OCI-M1 (cell line): ENCODE measurements at regions not wholly inside any gene's neighbourhood (a gene's known extent, or its start where the extent isn't known, plus 50 kb on each side); places are given as distances from the start of the nearest gene placed in this dataset.

Experiments
- DNase-seq: peaks from one replicate; lab custom pipeline; 2025; lab: John Stamatoyannopoulos, UW

- DNase-seq = no peak
Measured at GRCh38 chr2:236673823-236674185, 104.2 kb downstream of the ACKR3 start.

GRCh38 chr2:236674238-236674637 is 104.6 kb downstream of the ACKR3 start:
- DNase-seq = no peak

DNA sequence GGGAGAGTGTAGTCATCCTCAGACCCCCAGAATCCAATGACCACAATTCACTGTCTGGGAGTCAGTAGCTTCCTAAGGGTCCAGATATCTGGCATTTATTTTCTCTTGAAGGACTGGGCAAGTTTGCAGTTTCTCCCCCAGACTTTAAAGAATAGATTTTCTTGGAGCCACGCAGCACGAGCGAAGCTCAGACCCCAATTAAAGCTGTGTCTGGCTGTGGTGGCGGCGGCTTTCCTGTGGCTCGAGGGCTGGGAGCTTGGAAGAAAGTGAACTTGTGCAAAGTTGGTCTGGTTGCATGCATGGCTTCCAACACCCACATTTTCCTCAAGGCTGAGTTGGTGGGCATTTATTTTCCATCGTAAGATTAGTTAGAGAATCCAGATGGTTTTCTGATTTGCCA is 105.0 kb downstream of the ACKR3 start:
- no peak for DNase-seq

DNA sequence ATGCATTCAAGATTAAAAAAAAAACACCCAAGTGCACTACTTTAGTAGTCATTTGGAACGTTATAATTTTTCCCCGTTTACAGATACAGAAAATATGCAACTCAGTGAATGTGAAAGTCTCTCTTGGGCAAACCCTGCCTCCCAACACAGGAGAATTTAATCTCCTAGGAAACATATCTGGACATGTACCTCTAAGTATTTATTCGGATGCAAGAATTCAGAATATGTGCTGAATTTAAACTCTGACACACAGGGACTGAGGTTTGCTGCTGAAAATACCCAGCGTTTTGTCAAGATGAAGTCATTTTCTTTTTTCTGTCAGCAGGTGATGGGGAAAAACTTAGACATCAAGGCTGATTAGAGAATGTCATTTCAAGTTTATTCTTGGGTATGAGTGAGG is 105.4 kb downstream of the ACKR3 start:
- DNase-seq = no peak

GRCh38 chr2:236675526-236675925 is 105.9 kb downstream of the ACKR3 start:
- no peak for DNase-seq

GRCh38 chr2:236676136-236676873 is 106.7 kb downstream of the ACKR3 start:
- no peak for DNase-seq

GRCh38 chr2:236677368-236677767 is 107.7 kb downstream of the ACKR3 start:
- no peak for DNase-seq

DNA sequence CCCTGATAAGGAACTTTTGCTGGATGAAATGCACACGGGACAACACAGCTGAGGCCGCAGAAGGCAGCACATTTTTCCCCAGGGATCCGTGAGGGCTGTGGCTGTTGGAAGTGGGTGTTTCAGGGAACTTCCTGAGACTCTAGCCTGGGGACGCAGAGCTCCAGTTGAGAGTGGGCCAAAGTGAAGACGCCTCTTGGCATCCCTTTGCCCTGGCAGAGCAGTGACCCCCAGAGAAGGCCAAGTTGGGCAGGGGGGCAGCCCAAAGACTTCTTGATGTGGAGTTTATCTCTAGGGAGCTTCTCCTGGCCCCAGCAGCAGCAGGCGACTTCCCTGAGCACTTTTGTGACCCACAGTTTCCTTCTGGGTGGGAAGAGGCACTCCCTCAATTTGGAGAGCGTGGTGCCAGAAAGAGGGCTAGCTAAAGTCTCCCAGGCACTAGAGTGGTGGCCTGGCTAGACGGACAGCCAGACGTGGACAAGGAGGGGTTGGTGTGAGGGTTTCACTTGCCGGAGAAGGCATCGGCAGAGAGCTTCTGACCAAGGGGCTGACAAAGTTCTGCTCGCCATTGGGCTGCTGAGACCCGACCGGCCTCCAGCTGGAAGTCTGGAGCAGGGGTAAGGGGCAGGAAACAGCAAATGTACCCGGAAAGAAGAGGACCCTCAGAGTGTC is 108.8 kb downstream of the ACKR3 start:
- DNase-seq = no peak

- DNase-seq = no peak
Measured at GRCh38 chr2:236679884-236680860, 110.5 kb downstream of the ACKR3 start.

DNA sequence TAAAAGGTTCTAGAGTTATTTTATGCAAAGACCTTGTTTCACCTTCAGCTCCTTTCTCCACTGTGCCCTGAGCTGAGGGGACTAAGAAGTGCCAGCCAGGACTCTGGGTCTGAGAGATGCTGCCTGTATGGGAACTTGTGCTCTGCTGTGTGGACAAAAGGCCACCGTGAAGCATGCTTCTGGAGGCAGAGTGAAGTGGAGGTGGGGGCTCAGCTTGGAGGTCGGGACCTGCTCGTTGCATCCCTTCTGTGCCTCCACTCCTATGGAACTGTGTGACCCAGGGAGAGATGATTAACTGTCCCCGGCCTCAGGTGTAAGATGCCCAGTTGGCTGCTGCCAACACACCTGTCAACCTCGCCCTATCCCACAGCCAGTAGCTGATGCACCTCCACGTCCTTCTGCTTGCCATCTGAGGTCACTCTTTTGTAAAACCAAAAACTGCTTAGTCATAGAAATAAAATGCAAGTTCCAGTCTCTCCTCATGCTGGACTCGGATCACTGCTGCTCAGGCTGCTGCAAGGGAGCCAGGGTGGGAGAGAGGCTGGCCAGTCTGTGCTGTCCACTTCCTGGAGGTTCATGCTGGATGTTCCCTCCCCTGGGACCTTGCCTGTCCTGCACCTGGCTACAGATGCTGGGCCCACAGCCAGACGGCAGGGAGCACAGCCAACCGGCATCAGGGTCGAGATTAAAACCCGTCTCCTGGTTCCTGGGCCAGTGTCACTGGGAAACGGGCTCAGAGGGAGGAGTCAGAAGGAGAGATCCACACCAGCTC is 113.2 kb downstream of the ACKR3 start:
- DNase-seq = no peak

DNA sequence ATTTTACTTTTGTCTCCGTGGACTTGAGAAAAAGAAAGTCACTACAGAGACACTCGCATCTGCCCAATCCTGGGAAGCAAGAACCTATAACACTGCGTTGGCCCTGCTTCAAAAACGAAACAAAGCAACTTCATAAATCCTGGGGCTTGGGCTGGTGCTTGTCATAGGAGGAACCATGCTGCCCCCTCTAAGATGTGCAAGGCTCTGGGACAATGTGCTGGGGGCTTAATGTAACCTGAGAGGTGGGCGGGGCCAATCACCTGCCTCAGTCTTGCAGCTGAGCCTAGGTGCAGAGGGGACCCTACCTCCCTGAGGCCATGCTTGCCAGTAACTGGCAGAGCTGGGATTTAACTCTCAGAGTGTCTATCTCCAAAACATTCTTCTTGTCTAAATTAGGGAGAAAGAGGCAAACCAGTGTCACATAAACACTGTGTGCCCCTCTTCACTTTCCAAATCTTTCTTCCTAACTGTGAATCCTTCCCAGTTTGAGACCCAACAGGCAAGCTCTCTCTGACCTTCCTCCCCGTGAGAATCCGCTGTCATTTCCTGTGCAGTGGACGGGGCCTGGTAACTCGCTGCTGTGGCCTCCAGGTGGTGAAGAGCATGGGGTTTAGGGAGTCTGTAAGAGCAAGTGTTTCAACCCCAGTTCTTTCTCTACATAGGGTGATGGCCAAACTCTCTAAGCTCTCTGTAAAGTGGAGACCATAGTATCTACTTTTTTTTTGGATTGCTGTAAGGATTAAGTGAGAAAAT is 115.1 kb downstream of the ACKR3 start:
- no peak for DNase-seq

- DNase-seq = no peak
Measured at GRCh38 chr2:236685361-236685760, 115.7 kb downstream of the ACKR3 start.

- DNase-seq = no peak
Measured at GRCh38 chr2:236685979-236686520, 116.4 kb downstream of the ACKR3 start.

GRCh38 chr2:236686561-236686960 is 116.9 kb downstream of the ACKR3 start:
- DNase-seq = no peak

- DNase-seq = no peak
Measured at GRCh38 chr2:236687296-236687965, 117.8 kb downstream of the ACKR3 start.

DNA sequence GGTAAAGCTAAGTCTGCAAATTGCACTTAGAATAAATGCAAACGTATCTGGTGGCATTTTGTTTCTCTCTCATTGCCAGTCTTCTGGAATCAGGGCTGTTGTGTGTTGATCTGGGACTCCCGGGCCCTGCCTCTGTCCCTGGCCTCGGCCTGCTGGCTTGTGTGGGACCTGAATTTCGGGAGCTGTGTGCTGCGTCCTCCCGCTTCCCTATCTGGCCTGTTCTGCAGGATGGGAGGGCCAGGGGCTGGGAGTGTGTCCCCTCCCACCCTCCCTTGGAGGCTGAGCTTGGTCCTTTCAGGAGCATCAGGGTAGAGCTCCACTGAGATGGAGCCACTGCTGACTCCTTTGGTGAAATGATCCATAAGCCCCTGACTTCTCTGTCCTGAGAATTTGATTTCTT is 118.5 kb downstream of the ACKR3 start:
- DNase-seq = no peak

DNA sequence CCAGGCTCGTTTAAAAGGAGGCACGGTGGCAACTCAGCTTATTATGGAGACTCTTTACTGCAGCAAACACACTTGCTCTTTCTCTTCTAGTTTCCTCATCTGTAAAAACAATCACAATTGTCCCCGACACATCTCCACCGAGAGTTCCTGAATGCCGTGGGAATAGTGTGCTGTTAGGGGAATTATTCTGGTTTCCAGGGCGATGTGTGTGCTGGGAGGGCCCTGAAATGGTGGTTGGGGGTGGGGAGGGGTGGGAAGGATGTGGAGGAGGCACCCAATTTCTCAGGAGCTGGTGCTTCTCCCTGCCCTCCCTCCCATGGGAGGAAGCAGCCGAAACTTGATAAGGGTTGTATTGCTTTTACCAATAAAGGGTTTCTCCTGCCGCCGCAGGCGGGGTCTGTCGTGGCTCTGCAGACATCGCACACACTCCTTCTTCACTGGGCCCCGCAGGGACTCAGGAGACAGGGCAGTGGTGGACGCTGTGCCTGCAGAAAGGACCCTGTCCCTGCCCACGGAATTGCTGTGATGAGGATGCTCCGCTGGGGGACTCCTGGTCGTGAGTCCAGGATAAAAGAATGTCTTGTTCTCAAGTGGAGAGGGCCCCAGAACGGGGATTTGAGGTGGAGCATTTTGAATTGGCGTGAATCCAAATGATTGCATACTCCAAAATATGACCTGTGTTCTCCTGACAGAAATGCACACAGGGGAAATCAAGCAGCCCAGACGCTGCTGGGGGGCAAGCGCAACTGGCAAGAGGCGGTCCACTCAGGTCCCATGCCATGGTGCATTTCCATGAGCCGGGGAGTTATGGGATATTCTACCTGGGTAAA is 119.2 kb downstream of the ACKR3 start:
- DNase-seq = no peak

DNA sequence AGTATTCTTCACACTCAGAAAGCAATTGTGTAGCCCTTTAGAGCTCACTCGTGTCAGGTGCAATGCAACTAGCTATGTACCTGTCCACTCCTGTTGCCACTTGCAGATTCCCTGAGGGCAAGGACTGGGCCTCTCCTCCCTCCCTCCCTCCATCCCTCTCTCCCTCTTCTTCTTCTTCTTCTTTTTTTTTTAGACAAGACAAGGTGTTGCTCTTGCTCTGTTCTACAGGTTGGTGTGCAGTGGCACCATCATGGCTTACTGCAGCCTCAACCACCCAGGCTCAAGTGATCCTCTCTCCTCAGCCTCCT is 119.7 kb downstream of the ACKR3 start:
- DNase-seq = no peak

DNA sequence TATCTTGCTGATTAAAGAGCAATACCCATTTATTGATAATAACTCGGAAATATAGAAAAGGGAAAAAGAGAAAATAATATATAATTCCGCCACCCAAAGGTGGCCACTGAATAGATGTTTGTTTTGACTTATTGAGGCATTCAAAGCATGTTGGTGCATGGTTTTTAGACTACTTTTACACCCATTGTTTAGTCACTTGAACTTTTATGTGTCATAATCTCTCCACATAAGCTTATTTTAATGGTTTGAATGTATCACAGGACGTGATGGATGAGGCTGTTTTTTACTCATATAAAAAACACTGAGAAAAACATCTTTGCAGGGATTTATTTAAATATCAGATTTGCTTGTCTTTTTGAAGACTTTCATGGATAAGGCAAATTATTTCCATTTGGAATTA is 120.4 kb downstream of the ACKR3 start:
- DNase-seq = no peak

DNA sequence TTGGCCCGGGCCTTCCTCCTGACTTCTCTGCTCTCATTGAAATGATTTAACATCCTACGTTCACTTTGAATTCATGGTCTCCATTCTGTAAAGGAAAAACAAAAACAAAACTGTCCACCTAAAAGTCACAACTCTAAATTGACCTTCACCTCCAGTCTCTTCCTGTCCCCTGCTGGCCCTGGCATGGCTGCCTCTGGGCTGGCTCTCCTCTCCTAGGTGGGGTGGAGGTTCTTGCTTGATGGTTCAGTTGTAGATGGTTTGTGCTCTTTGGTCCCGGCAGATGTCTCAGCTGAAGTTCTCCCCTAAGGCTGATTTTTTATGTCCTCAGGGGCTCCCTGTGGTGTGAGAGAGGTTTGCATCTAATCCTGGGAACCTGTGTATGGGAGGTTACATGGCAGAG is 121.1 kb downstream of the ACKR3 start:
- no peak for DNase-seq
